Ovary (tissue), 7 donors: ENCODE measurements at regions not wholly inside any gene's neighbourhood (a gene's known extent, or its start where the extent isn't known, plus 50 kb on each side); places are given as distances from the start of the nearest gene placed in this dataset.

ENCODE experiments used
- DNase-seq, 5 donors: peaks; one replicate each; pipeline ENCODE4 v3.0.0-alpha.2; 2019 to 2020
- H3K27ac ChIP-seq, 2 donors: fragments of 200-600 bp; one replicate each; pipeline versions ENCODE4 v1.5.1 to v1.8.0; 2019 to 2022
- H3K27me3 ChIP-seq: fragments of 200-600 bp; one replicate; pipeline ENCODE4 v1.8.0; 2022
- H3K36me3 ChIP-seq: fragments of 200-600 bp; sonication (generic); one replicate; pipeline ENCODE4 v1.5.1; 2019
- H3K4me1 ChIP-seq: one replicate; pipeline ENCODE4 v1.8.1; 2013; ENCODE audit warnings: mild to moderate bottlenecking, moderate library complexity; ENCODE audit not compliant: insufficient read depth
- H3K4me3 ChIP-seq: fragments of 200-600 bp; sonication (generic); one replicate; pipeline ENCODE4 v1.5.1; 2017
- H3K9me3 ChIP-seq, 2 donors: fragments of 200-600 bp in 1 of 2; sonication (generic) in 1 of 2; one replicate each; pipeline versions ENCODE4 v1.5.1 to v1.8.1; 2013 to 2019; ENCODE audit warnings: mild to moderate bottlenecking in 1 of 2, moderate library complexity in 1 of 2
- CTCF ChIP-seq, 3 donors: fragments of 450-650 bp in 2 of 3; fragments of 200-600 bp in 1 of 3; IDR thresholded peaks; one replicate each; pipeline versions ENCODE4 v1.5.1 to v1.8.0; 2016 to 2022; ENCODE audit warnings: antibody characterized with exemption in 3 of 3, mild to moderate bottlenecking in 1 of 3
- EP300 ChIP-seq: sonication (generic); formaldehyde crosslinking; IDR thresholded peaks from one replicate; pipeline ENCODE4 v1.6.1; 2017; ENCODE audit warnings: antibody characterized with exemption
- POLR2A ChIP-seq: fragments of 450-650 bp; IDR thresholded peaks from one replicate; pipeline ENCODE4 v1.6.1; 2017; ENCODE audit warnings: antibody characterized with exemption, mild to moderate bottlenecking, moderate library complexity
- WGBS, 3 donors: extraction: QIAGEN DNeasy Blood & Tissue Kit in 1 of 3; methylation state at CpG; one replicate each; pipeline versions ENCODE4 v1.1.5 to v1.1.7; 2013 to 2017; 5-methylcytosine and 5-hydroxymethylcytosine counted together
- intact Hi-C, 4 donors: fragments of 100-400 bp; cut with DNase I; formaldehyde crosslinking; loops; one replicate each; pipeline versions ENCODE4 v1.11.0 to v1.15.1; 2022 to 2023
- donor health status: DM: no; HTN: no; CAD: no; lungs with moderate emphysema.
- donor health status: DM: no; HTN: no; CAD: no.
- donor health status: Bipolar disorder and iron deficiency.
- donor health status: DM: no; HTN: no; CAD: no.
- donor health status: DM: yes; HTN: yes; CAD: no.

GRCh38 chr7:153010416-153010815 lies 250.9 kb downstream of the ACTR3B start:
- Histone ChIP-seq H3K27ac (no peak overlapping the region), H3K4me3 (no peak overlapping the region), H3K36me3 (no peaks in the 10 kb centered on the region), H3K4me1 (no peaks in the 10 kb centered on the region), H3K9me3 (no peaks in the 10 kb centered on the region), H3K27me3 (no peaks in the 10 kb centered on the region)
- WGBS, 3 donors = 83 to 87% (median 87%) methylated on average over 10 of the region's 10 CpGs
- TF ChIP-seq POLR2A = no peak
- no peak for TF ChIP-seq EP300
- no peak for TF ChIP-seq CTCF (IDR thresholded peaks at IDR 0.05)
- no peak for DNase-seq
- intact Hi-C loops = no loop called here

- WGBS, 3 donors = 75 to 82% (median 78%) methylated on average over 4 of the region's 4 CpGs
- Histone ChIP-seq H3K36me3 (no peaks in the 10 kb centered on the region), H3K9me3 (no peaks in the 10 kb centered on the region), H3K4me1 (no peaks in the 10 kb centered on the region), H3K4me3 (no peak overlapping the region), H3K27ac (no peak overlapping the region), H3K27me3 (no peaks in the 10 kb centered on the region)
- no peak for TF ChIP-seq POLR2A
- TF ChIP-seq CTCF (IDR thresholded peaks at IDR 0.05) = no peak
- TF ChIP-seq EP300 = no peak
- DNase-seq = no peak
- intact Hi-C loops = no loop called here
These were observed 252.7 kb downstream of the ACTR3B start for GRCh38 chr7:153012203-153012602.

GRCh38 chr7:153017223-153017622 lies 257.7 kb downstream of the ACTR3B start:
- no peaks in the 10 kb centered on the region for H3K9me3 ChIP-seq
- H3K27me3 ChIP-seq = no peaks in the 10 kb centered on the region
- no peak for DNase-seq
- WGBS, 3 donors = 32 to 39% (median 34%) methylated on average over 14 of the region's 14 CpGs
- no peak for TF ChIP-seq EP300
- no peak for TF ChIP-seq CTCF (IDR thresholded peaks at IDR 0.05)
- no peak for TF ChIP-seq POLR2A
- H3K4me3 ChIP-seq = no peak overlapping the region
- H3K27ac ChIP-seq = no peak overlapping the region
- no peaks in the 10 kb centered on the region for H3K4me1 ChIP-seq
- intact Hi-C loops = no loop called here
- H3K36me3 ChIP-seq = no peaks in the 10 kb centered on the region

- H3K9me3 ChIP-seq = no peaks in the 10 kb centered on the region
- H3K27me3 ChIP-seq = no peaks in the 10 kb centered on the region
- TF ChIP-seq POLR2A (no peak), CTCF (IDR thresholded peaks at IDR 0.05) (no peak), EP300 (no peak)
- no peak overlapping the region for H3K27ac ChIP-seq
- 76 to 82% (median 76%) methylated on average over 6 of the region's 6 CpGs for WGBS, 3 donors
- DNase-seq = no peak
- H3K36me3 ChIP-seq = no peaks in the 10 kb centered on the region
- H3K4me1 ChIP-seq = no peaks in the 10 kb centered on the region
- intact Hi-C loops = no loop called here
- no peak overlapping the region for H3K4me3 ChIP-seq
These were observed 262.0 kb downstream of the ACTR3B start for GRCh38 chr7:153021542-153021941.
